ENCODE measurements at regions not wholly inside any gene's neighbourhood (a gene's known extent, or its start where the extent isn't known, plus 50 kb on each side); places are given as distances from the start of the nearest gene placed in this dataset.

DNA sequence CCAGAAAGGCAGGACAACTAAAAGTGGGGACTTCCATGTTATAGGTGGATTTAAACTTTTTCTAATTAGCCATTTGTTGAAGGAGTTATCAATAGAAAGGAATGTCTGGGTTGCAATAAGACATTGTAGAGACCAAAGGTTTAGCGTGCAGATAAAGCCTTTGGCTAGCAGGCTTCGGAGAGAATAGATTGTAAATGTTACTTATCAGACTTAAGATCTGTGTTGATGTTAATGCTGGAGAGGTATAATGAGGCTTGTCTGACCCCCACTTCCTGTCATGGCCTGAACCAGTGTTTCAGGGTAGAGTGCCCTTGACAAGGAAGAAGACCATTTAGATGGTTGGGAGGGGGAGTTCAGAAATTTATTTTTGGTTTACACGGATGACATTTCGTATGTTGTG, 67.1 kb upstream of the SPIN4 start:
- Histone ChIP-seq H3K9me3 (ENCODE audit: insufficient read depth in 2 of 2, low read depth in 1 of 2, low read length in 1 of 2) (no peaks in the 10 kb centered on the region), H3K4me2 (ENCODE audit: insufficient read depth in 1 of 2, low read depth in 2 of 2, low read length in 2 of 2) (no peak overlapping the region), H2BK120ac (replicated peaks; ENCODE audit: low read depth, low read length) (no peak overlapping the region), H3K79me1 (ENCODE audit: low read depth, low read length) (no peaks in the 10 kb centered on the region), H3K27me3 (replicated peaks in 1 of 4; ENCODE audit: control insufficient read depth in 3 of 4, extremely low read depth in 1 of 4, insufficient read depth in 3 of 4, low read length in 3 of 4) (no peaks in the 10 kb centered on the region), H3K79me2 (ENCODE audit: control insufficient read depth in 1 of 2, insufficient read depth in 2 of 2, low read length in 2 of 2) (no peaks in the 10 kb centered on the region), H2AFZ (ENCODE audit: low read length) (no peak overlapping the region), H2BK5ac (ENCODE audit: low read depth, low read length) (no peak overlapping the region), H2AK5ac (ENCODE audit: low read depth, low read length) (no peak overlapping the region), H2BK20ac (ENCODE audit: low read length) (no peak overlapping the region), H3K27ac (ENCODE audit: low read depth, low read length) (no peak overlapping the region), H2BK15ac (ENCODE audit: low read length) (no peak overlapping the region), H2BK12ac (ENCODE audit: low read depth, low read length) (no peak overlapping the region), H3K36me3 (ENCODE audit: control insufficient read depth in 2 of 4, insufficient read depth in 4 of 4, low read length in 3 of 4) (no peaks in the 10 kb centered on the region), H4K5ac (ENCODE audit: insufficient read length, low read depth, low read length) (no peak overlapping the region), H3K4ac (replicated peaks; ENCODE audit: insufficient read length, low read depth, low read length) (no peak overlapping the region), H3K23me2 (ENCODE audit: low read depth, low read length) (no peaks in the 10 kb centered on the region), H3K4me3 (ENCODE audit: extremely low read depth in 1 of 4, insufficient read depth in 2 of 4, low read depth in 3 of 4, low read length in 4 of 4) (no peak overlapping the region), H4K8ac (ENCODE audit: extremely low read depth, insufficient read depth, low read length) (no peak overlapping the region), H3K18ac (ENCODE audit: extremely low read depth, low read length) (no peak overlapping the region), H4K91ac (replicated peaks; ENCODE audit: insufficient read length, low read length) (no peak overlapping the region), H3K9ac (replicated peaks in 1 of 4; ENCODE audit: extremely low read depth in 1 of 4, low read depth in 3 of 4, low read length in 3 of 4) (no peak overlapping the region), H3K56ac (replicated peaks; ENCODE audit: insufficient read length, low read depth, low read length) (no peak overlapping the region), H3K4me1 (replicated peaks in 1 of 4; ENCODE audit: control insufficient read depth in 3 of 4, insufficient read depth in 4 of 4, low read length in 3 of 4) (no peaks in the 10 kb centered on the region), H3K14ac (ENCODE audit: insufficient read length) (no peak overlapping the region), H3K23ac (ENCODE audit: insufficient read length) (no peak overlapping the region), H4K20me1 (replicated peaks in 1 of 2; ENCODE audit: control insufficient read depth in 1 of 2, insufficient read depth in 2 of 2, low read length in 2 of 2) (no peaks in the 10 kb centered on the region)
- DNase-seq (ENCODE audit: low read depth in 1 of 2, low spot score in 2 of 2) (no peak), FAIRE-seq (no peak)
- 91% methylated on average over 4 of the region's 4 CpGs; no CpG with 5 or more reads in 1 of the 2 experiments for WGBS, 2 experiments (ENCODE audit: extremely low coverage in 1 of 2, insufficient coverage in 1 of 2, insufficient read length in 1 of 2, insufficient replicate concordance in 2 of 2, low coverage in 1 of 2, low lambda C conversion rate in 2 of 2, missing lambda C conversion rate in 1 of 2)
- TF ChIP-seq HDAC6 (IDR thresholded peaks at IDR 0.05; ENCODE audit: low read depth, low read length) (no peak), GABPA (IDR thresholded peaks at IDR 0.05; ENCODE audit: borderline replicate concordance, insufficient read depth, low read length) (no peak), POLR2A (IDR thresholded peaks at IDR 0.05; ENCODE audit: control extremely low read depth in 1 of 2, low read depth in 2 of 2, low read length in 2 of 2) (no peak), CHD1 (IDR thresholded peaks at IDR 0.05; ENCODE audit: low read depth, low read length) (no peak), ZNF274 (IDR thresholded peaks at IDR 0.05; ENCODE audit: borderline replicate concordance, extremely low read depth, low read length) (no peak), CBX8 (IDR thresholded peaks at IDR 0.05; ENCODE audit: borderline replicate concordance, low read depth, low read length) (no peak), SP2 (IDR thresholded peaks at IDR 0.05; ENCODE audit: low read length) (no peak), POU5F1 (IDR thresholded peaks at IDR 0.05; ENCODE audit: low read depth, low read length) (no peak), TAF1 (IDR thresholded peaks at IDR 0.05; ENCODE audit: low read depth, low read length) (no peak), TAF7 (optimal IDR thresholded peaks at IDR 0.05; ENCODE audit: borderline replicate concordance, low read depth, low read length) (no peak)
- ChIA-PET POLR2A (ENCODE audit: partially characterized antibody) (no interaction called here), CTCF (ENCODE audit: partially characterized antibody) (no interaction called here)
